PC-9 (cell line): ENCODE measurements at regions not wholly inside any gene's neighbourhood (a gene's known extent, or its start where the extent isn't known, plus 50 kb on each side); places are given as distances from the start of the nearest gene placed in this dataset.

Source experiments
- BruUV-seq: library from RNA; stranded (reverse); fragments of 400-500 nt; replicated peaks from 2 replicates; lab custom pipeline; 2021; lab: Mats Ljungman, UMichigan
- CTCF ChIA-PET: fragments of 300-600 bp; sonication (Branson Sonifier 250); formaldehyde crosslinking; loops from one replicate; lab custom pipeline; 2022; ENCODE audit warnings: antibody characterized with exemption; lab: Charles Lee
- POLR2A ChIA-PET: fragments of 300-600 bp; sonication (Branson Sonifier 250); formaldehyde crosslinking; loops from one replicate; lab custom pipeline; 2022; ENCODE audit warnings: antibody characterized with exemption; ENCODE audit not compliant: unreplicated experiment; lab: Charles Lee
- DNase-seq, 2 experiments: peaks; one replicate each; pipeline versions ENCODE4 v3.0.0 to v3.0.0-alpha.2; 2015 to 2022; ENCODE audit warnings: mixed read lengths in 1 of 2
- H2AFZ ChIP-seq: fragments of 200-600 bp; sonication (generic); 2 replicates; pipeline ENCODE4 v1.8.1; 2017; ENCODE audit warnings: antibody characterized with exemption
- H3F3A ChIP-seq: fragments of 200-600 bp; sonication (generic); 2 replicates; pipeline ENCODE4 v1.8.1; 2017; ENCODE audit warnings: antibody characterized with exemption, mild to moderate bottlenecking, low read depth; ENCODE audit not compliant: insufficient read depth
- H3K27ac ChIP-seq: fragments of 200-600 bp; sonication (generic); 2 replicates; pipeline ENCODE4 v1.6.1; 2016; ENCODE audit warnings: mixed run types
- H3K27me3 ChIP-seq: fragments of 200-600 bp; sonication (generic); 2 replicates; pipeline ENCODE4 v1.6.1; 2016; ENCODE audit warnings: low read depth, mixed run types; ENCODE audit not compliant: insufficient read depth
- H3K36me3 ChIP-seq: fragments of 200-600 bp; sonication (generic); 2 replicates; pipeline ENCODE4 v1.6.1; 2016; ENCODE audit warnings: low read depth, mixed run types
- H3K4me1 ChIP-seq: fragments of 200-600 bp; sonication (generic); replicated peaks from 2 replicates; pipeline ENCODE4 v1.6.1; 2016; ENCODE audit warnings: mixed run types; ENCODE audit not compliant: insufficient read depth
- H3K4me2 ChIP-seq: fragments of 200-600 bp; sonication (generic); 2 replicates; pipeline ENCODE4 v1.6.1; 2017; ENCODE audit warnings: mixed run types
- H3K4me3 ChIP-seq: fragments of 200-600 bp; sonication (generic); 2 replicates; pipeline ENCODE4 v1.6.1; 2016; ENCODE audit warnings: mixed run types
- H3K79me2 ChIP-seq: fragments of 200-600 bp; sonication (generic); 2 replicates; pipeline ENCODE4 v1.6.1; 2017; ENCODE audit warnings: low read depth, mixed run types
- H3K9me2 ChIP-seq: fragments of 200-600 bp; sonication (generic); 2 replicates; pipeline ENCODE4 v1.8.1; 2017; ENCODE audit warnings: mild to moderate bottlenecking; ENCODE audit not compliant: insufficient read depth
- H3K9me3 ChIP-seq: fragments of 200-600 bp; sonication (generic); 2 replicates; pipeline ENCODE4 v1.8.1; 2016; ENCODE audit warnings: low read depth; ENCODE audit not compliant: insufficient read depth
- H4K20me1 ChIP-seq: fragments of 200-600 bp; sonication (generic); 2 replicates; pipeline ENCODE4 v1.8.1; 2017; ENCODE audit not compliant: insufficient read depth
- CTCF ChIP-seq: fragments of 200-600 bp; sonication (generic); conservative IDR thresholded peaks from 2 replicates; pipeline ENCODE4 v1.6.1; 2017; ENCODE audit warnings: mixed run types, antibody characterized with exemption, mild to moderate bottlenecking, moderate library complexity
- EZH2 ChIP-seq: fragments of 200-600 bp; sonication (generic); IDR thresholded peaks from 2 replicates; pipeline ENCODE4 v1.8.0; 2017; ENCODE audit warnings: antibody characterized with exemption, low read depth
- intact Hi-C: fragments of 100-400 bp; cut with micrococcal nuclease; formaldehyde crosslinking; loops from one replicate; pipeline ENCODE4 v1.10.0; 2022; ENCODE audit not compliant: unreplicated experiment

DNA sequence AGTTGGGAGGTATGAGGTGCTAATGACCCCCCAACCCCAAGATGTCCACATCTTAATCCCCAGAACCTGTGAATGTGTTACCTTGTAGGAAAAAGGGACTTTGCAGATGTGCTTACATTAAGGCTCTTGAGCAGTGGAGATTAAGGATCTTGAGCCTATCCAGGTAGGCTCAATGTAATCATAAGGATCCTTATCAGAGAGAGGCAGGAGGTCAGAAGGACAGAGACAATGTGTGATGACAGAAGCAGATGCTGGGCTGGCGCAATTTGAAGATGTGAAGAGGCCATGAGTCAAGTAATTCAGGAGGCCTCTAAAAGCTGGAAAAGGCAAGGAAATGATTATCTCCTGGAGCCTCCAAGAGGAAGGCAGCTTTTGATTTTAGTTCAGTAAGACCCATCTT, 90.4 kb upstream of the MAX start:
- no peak for DNase-seq
- H3K79me2 ChIP-seq = no peaks in the 10 kb centered on the region
- no peaks in the 10 kb centered on the region for H3K4me1 ChIP-seq
- BruUV-seq = no TSS peak
- no peaks in the 10 kb centered on the region for H3K9me3 ChIP-seq
- H3F3A ChIP-seq = no peaks in the 10 kb centered on the region
- no peak overlapping the region for H2AFZ ChIP-seq
- ChIA-PET POLR2A (no interaction called here), CTCF (no interaction called here)
- intact Hi-C loops = no loop called here
- H4K20me1 ChIP-seq = no peaks in the 10 kb centered on the region
- H3K4me3 ChIP-seq = no peak overlapping the region
- H3K4me2 ChIP-seq = no peak overlapping the region
- no peak overlapping the region for H3K27ac ChIP-seq
- no peaks in the 10 kb centered on the region for H3K27me3 ChIP-seq
- TF ChIP-seq CTCF (no peak), EZH2 (no peak)
- no peaks in the 10 kb centered on the region for H3K36me3 ChIP-seq
- H3K9me2 ChIP-seq = no peaks in the 10 kb centered on the region

- no peaks in the 10 kb centered on the region for H3K27me3 ChIP-seq
- no peak overlapping the region for H3K4me2 ChIP-seq
- ChIA-PET CTCF (interaction anchor here (0.6 kb wide), 1 partner anchor 217 kb away, joined by 7 read pairs; no protein-coding TSS in a partner anchor), POLR2A (no interaction called here)
- H3K79me2 ChIP-seq = no peaks in the 10 kb centered on the region
- DNase-seq = no peak
- H3K4me1 ChIP-seq = no peaks in the 10 kb centered on the region
- no peaks in the 10 kb centered on the region for H4K20me1 ChIP-seq
- H3K36me3 ChIP-seq = no peaks in the 10 kb centered on the region
- no peaks in the 10 kb centered on the region for H3K9me2 ChIP-seq
- no TSS peak for BruUV-seq
- H2AFZ ChIP-seq = no peak overlapping the region
- no peaks in the 10 kb centered on the region for H3F3A ChIP-seq
- no peak overlapping the region for H3K4me3 ChIP-seq
- H3K9me3 ChIP-seq = no peaks in the 10 kb centered on the region
- no peak overlapping the region for H3K27ac ChIP-seq
- intact Hi-C loops = no loop called here
- no peak for TF ChIP-seq EZH2
- TF ChIP-seq CTCF = no peak
Observed at GRCh38 chr14:65193916-65194590, 91.7 kb upstream of the MAX start.

DNA sequence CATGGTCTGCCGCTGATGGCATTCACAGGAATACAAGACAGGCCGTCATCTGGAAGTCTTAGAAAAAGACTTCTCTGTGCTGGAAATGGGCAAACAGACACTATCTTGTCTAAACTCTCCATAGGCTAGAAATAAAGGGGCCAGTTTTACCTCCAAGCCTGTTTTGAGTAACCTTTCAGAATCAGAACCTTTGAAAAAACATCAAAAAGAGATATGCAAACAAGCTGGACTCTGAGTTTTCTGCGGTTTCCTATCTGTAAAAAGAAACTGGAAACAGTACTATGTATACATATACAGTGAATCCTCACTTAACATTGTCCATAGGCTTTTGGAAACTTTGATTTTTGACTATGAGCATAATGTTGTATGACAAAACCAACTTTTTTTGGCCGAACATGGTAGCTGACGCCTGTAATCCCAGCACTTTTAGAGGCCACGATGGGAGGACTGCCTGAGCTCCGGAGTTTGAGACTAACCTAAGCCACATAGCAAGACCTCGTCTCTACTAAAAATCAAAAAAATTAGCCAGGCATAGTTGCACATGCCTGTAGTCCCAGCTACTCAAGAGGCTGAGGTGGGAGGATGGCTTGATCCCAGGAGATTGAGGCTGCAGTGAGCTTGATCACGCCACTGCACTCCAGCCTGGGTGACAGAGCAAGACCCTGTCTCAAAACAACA, 92.9 kb upstream of the MAX start:
- H3K4me3 ChIP-seq = no peak overlapping the region
- no peak overlapping the region for H3K4me2 ChIP-seq
- ChIA-PET CTCF (interaction anchor here (0.6 kb wide), 1 partner anchor 12 kb away, joined by 3 read pairs; no protein-coding TSS in a partner anchor), POLR2A (no interaction called here)
- H4K20me1 ChIP-seq = no peaks in the 10 kb centered on the region
- H3K9me2 ChIP-seq = no peaks in the 10 kb centered on the region
- H3K27ac ChIP-seq = no peak overlapping the region
- no peaks in the 10 kb centered on the region for H3K4me1 ChIP-seq
- H3K27me3 ChIP-seq = no peaks in the 10 kb centered on the region
- no peak for TF ChIP-seq EZH2
- no peak for TF ChIP-seq CTCF
- intact Hi-C loops = no loop called here
- H3K36me3 ChIP-seq = no peaks in the 10 kb centered on the region
- no TSS peak for BruUV-seq
- H3K79me2 ChIP-seq = no peaks in the 10 kb centered on the region
- H3K9me3 ChIP-seq = no peaks in the 10 kb centered on the region
- no peak for DNase-seq
- H3F3A ChIP-seq = no peaks in the 10 kb centered on the region
- H2AFZ ChIP-seq = no peak overlapping the region
